Transverse colon (tissue), 4 donors: ENCODE measurements at regions not wholly inside any gene's neighbourhood (a gene's known extent, or its start where the extent isn't known, plus 50 kb on each side); places are given as distances from the start of the nearest gene placed in this dataset.

Source experiments
- DNase-seq: peaks from one replicate; pipeline ENCODE4 v3.0.0-alpha.2; 2019
- H3K27ac ChIP-seq, 4 donors: fragments of 200-600 bp; sonication (generic); 2 replicates each; pipeline ENCODE4 v1.5.1; 2016 to 2018; ENCODE audit warnings: inconsistent platforms in 4 of 4
- H3K27me3 ChIP-seq: fragments of 200-600 bp; sonication (generic); 2 replicates; pipeline ENCODE4 v1.5.1; 2017; ENCODE audit warnings: inconsistent platforms
- H3K36me3 ChIP-seq, 4 donors: fragments of 200-600 bp; sonication (generic); 2 replicates each; pipeline ENCODE4 v1.5.1; 2017 to 2019; ENCODE audit warnings: inconsistent platforms in 4 of 4
- H3K4me1 ChIP-seq, 4 donors: fragments of 200-600 bp; sonication (generic); 2 replicates each; pipeline ENCODE4 v1.5.1; 2017 to 2020; ENCODE audit warnings: inconsistent platforms in 4 of 4
- H3K4me3 ChIP-seq, 4 donors: fragments of 200-600 bp; sonication (generic); 1 replicate in 1 of 4; 2 replicates in 3 of 4; pipeline versions ENCODE4 v1.5.1 to v1.6.1; 2017 to 2019; ENCODE audit warnings: inconsistent platforms in 4 of 4
- H3K9me3 ChIP-seq, 2 donors: fragments of 200-600 bp; sonication (generic); 2 replicates each; pipeline ENCODE4 v1.5.1; 2017 to 2019; ENCODE audit warnings: inconsistent platforms in 2 of 2
- EP300 ChIP-seq: sonication (generic); formaldehyde crosslinking; IDR thresholded peaks from one replicate; pipeline ENCODE4 v1.6.1; 2017; ENCODE audit warnings: antibody characterized with exemption, low read depth
- POLR2A ChIP-seq: fragments of 450-650 bp; IDR thresholded peaks from one replicate; pipeline ENCODE4 v1.6.1; 2016; ENCODE audit warnings: antibody characterized with exemption, mild to moderate bottlenecking, moderate library complexity
- POLR2AphosphoS5 ChIP-seq, 3 donors: sonication (generic); formaldehyde crosslinking; IDR thresholded peaks; one replicate each; pipeline ENCODE4 v1.6.1; 2016; ENCODE audit warnings: antibody characterized with exemption in 3 of 3
- WGBS, 2 donors: methylation state at CpG; one replicate each; pipeline ENCODE4 v1.1.5; 2018; ENCODE audit warnings: low coverage in 1 of 2; 5-methylcytosine and 5-hydroxymethylcytosine counted together
- in situ Hi-C, 4 donors: fragments of 200-750 bp; cut with MboI; loops; one replicate each; pipeline versions ENCODE4 v1.15.0 to v1.15.1; 2017; ENCODE audit warnings: low sequenced_read_pairs in 3 of 4, low pct_ligation_motif_present in 1 of 4, low pct_unique_long_range_greater_than_20kb in 1 of 4
- intact Hi-C: fragments of 100-400 bp; cut with DNase I; formaldehyde crosslinking; loops from one replicate; pipeline ENCODE4 v1.15.1; 2023; ENCODE audit warnings: low total_unique reads
- TF ChIP-seq, protein P1 (sequence below), 5 experiments: fragments of 200-600 bp in 3 of 5; fragments of 450-650 bp in 2 of 5; sonication (generic) in 3 of 5; IDR thresholded peaks; 1 replicate in 2 of 5; 2 replicates in 3 of 5; pipeline ENCODE4 v1.5.1; 2016 to 2017; ENCODE audit warnings: antibody characterized with exemption in 5 of 5, inconsistent platforms in 3 of 5, mild to moderate bottlenecking in 2 of 5, moderate library complexity in 1 of 5

DNA sequence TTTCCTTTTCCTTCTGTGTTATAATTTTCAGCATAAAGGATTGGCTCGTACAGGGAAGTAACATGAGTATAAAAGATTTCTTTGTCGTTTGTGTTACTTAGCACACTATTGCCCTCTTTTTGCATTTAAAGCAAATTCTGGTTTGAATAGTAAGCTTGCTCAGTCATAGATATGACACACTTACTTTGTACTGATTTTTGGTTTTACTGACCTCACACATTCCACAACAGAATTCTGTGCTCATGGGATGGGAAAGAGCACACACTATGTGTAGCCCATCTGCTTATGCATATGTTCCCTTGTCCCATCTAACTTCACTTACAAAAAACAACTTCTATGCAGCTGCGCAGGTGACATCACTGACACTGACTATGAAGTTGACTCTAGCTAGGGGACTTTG is 111.9 kb upstream of the MTAP start:
- Histone ChIP-seq H3K36me3 (no peaks in the 10 kb centered on the region), H3K9me3 (no peaks in the 10 kb centered on the region), H3K4me1 (no peaks in the 10 kb centered on the region), H3K27me3 (no peaks in the 10 kb centered on the region), H3K4me3 (no peak overlapping the region), H3K27ac (no peak overlapping the region)
- intact Hi-C loops = no loop called here
- in situ Hi-C loops = no loop called here
- no peak for DNase-seq
- WGBS, 2 donors = 58 to 62% methylated on average over 3 of the region's 3 CpGs
- TF ChIP-seq, protein P1, sequence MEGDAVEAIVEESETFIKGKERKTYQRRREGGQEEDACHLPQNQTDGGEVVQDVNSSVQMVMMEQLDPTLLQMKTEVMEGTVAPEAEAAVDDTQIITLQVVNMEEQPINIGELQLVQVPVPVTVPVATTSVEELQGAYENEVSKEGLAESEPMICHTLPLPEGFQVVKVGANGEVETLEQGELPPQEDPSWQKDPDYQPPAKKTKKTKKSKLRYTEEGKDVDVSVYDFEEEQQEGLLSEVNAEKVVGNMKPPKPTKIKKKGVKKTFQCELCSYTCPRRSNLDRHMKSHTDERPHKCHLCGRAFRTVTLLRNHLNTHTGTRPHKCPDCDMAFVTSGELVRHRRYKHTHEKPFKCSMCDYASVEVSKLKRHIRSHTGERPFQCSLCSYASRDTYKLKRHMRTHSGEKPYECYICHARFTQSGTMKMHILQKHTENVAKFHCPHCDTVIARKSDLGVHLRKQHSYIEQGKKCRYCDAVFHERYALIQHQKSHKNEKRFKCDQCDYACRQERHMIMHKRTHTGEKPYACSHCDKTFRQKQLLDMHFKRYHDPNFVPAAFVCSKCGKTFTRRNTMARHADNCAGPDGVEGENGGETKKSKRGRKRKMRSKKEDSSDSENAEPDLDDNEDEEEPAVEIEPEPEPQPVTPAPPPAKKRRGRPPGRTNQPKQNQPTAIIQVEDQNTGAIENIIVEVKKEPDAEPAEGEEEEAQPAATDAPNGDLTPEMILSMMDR (IDR thresholded peaks at IDR 0.05) = no peak
- TF ChIP-seq POLR2A (no peak), EP300 (no peak), POLR2AphosphoS5 (IDR thresholded peaks at IDR 0.05) (no peak)

GRCh38 chr9:21692390-21692789 is 110.0 kb upstream of the MTAP start:
- WGBS, 2 donors = 47 to 68% methylated on average over 5 to 6 of the region's 6 CpGs
- DNase-seq = no peak
- Histone ChIP-seq H3K27ac (no peak overlapping the region), H3K27me3 (no peaks in the 10 kb centered on the region), H3K4me1 (no peaks in the 10 kb centered on the region), H3K36me3 (no peaks in the 10 kb centered on the region), H3K4me3 (no peak overlapping the region), H3K9me3 (no peaks in the 10 kb centered on the region)
- no peak for TF ChIP-seq POLR2A
- no peak for TF ChIP-seq POLR2AphosphoS5 (IDR thresholded peaks at IDR 0.05)
- TF ChIP-seq, protein P1 (IDR thresholded peaks at IDR 0.05) = no peak
- TF ChIP-seq EP300 = no peak
- in situ Hi-C loops (no loop called here), intact Hi-C loops (no loop called here)

GRCh38 chr9:21694424-21694823 is 108.0 kb upstream of the MTAP start:
- no peak for TF ChIP-seq POLR2A
- TF ChIP-seq POLR2AphosphoS5 (IDR thresholded peaks at IDR 0.05) = no peak
- no peak for TF ChIP-seq EP300
- TF ChIP-seq, protein P1 (IDR thresholded peaks at IDR 0.05) = no peak
- Histone ChIP-seq H3K36me3 (no peaks in the 10 kb centered on the region), H3K4me3 (no peak overlapping the region), H3K27me3 (no peaks in the 10 kb centered on the region), H3K4me1 (no peaks in the 10 kb centered on the region), H3K27ac (no peak overlapping the region), H3K9me3 (no peaks in the 10 kb centered on the region)
- in situ Hi-C loops = no loop called here
- DNase-seq = no peak
- intact Hi-C loops = no loop called here
- WGBS, 2 donors = 67% methylated on average over 6 of the region's 6 CpGs; no CpG with 5 or more reads in 1 of the 2 donors

- in situ Hi-C loops (no loop called here), intact Hi-C loops (no loop called here)
- no peak overlapping the region for H3K27ac ChIP-seq
- no peaks in the 10 kb centered on the region for H3K9me3 ChIP-seq
- no peak for DNase-seq
- H3K27me3 ChIP-seq = no peaks in the 10 kb centered on the region
- H3K36me3 ChIP-seq = no peaks in the 10 kb centered on the region
- H3K4me1 ChIP-seq = no peaks in the 10 kb centered on the region
- 95 to 100% methylated on average over 2 to 14 of the region's 14 CpGs for WGBS, 2 donors
- H3K4me3 ChIP-seq = no peak overlapping the region
- TF ChIP-seq POLR2A = no peak
- TF ChIP-seq POLR2AphosphoS5 (IDR thresholded peaks at IDR 0.05) = no peak
- TF ChIP-seq, protein P1 (IDR thresholded peaks at IDR 0.05) = no peak
- no peak for TF ChIP-seq EP300
Measured at GRCh38 chr9:21695443-21695842, 107.0 kb upstream of the MTAP start.
